OCI-LY1 (cell line): ENCODE measurements at regions not wholly inside any gene's neighbourhood (a gene's known extent, or its start where the extent isn't known, plus 50 kb on each side); places are given as distances from the start of the nearest gene placed in this dataset.

Source experiments
- H2AFZ ChIP-seq: fragments of 200-600 bp; sonication (generic), shearing (Covaris generic); 2 replicates; pipeline ENCODE4 v1.6.0; 2014; ENCODE audit warnings: antibody characterized with exemption, mild to moderate bottlenecking, low read length
- H3F3A ChIP-seq: fragments of 200-600 bp; sonication (generic), shearing (Covaris generic); 2 replicates; pipeline ENCODE4 v1.6.0; 2014; ENCODE audit warnings: mild to moderate bottlenecking, antibody characterized with exemption, low read length, moderate library complexity; ENCODE audit not compliant: insufficient read depth
- H3K27ac ChIP-seq: fragments of 200-600 bp; sonication (generic); 2 replicates; pipeline ENCODE4 v1.5.1; 2014; ENCODE audit warnings: low read length, mixed run types, mild to moderate bottlenecking, low read depth; ENCODE audit not compliant: poor library complexity, severe bottlenecking
- H3K27me3 ChIP-seq: fragments of 200-600 bp; sonication (generic); 2 replicates; pipeline ENCODE4 v1.6.0; 2014; ENCODE audit warnings: antibody characterized with exemption, mild to moderate bottlenecking, low read length, moderate library complexity; ENCODE audit not compliant: insufficient read depth
- H3K36me3 ChIP-seq: fragments of 200-600 bp; sonication (generic); 2 replicates; pipeline ENCODE4 v1.6.1; 2014; ENCODE audit warnings: mild to moderate bottlenecking, antibody characterized with exemption, low read length, moderate library complexity, mixed read lengths; ENCODE audit not compliant: insufficient read depth
- H3K4me1 ChIP-seq: fragments of 200-600 bp; sonication (generic); 2 replicates; pipeline ENCODE4 v1.5.1; 2014; ENCODE audit warnings: mild to moderate bottlenecking, low read length, moderate library complexity; ENCODE audit not compliant: insufficient read depth, severe bottlenecking
- H3K4me2 ChIP-seq: fragments of 200-600 bp; sonication (generic), shearing (Covaris generic); 2 replicates; pipeline ENCODE4 v1.6.1; 2014; ENCODE audit warnings: low read length
- H3K4me3 ChIP-seq: fragments of 200-600 bp; sonication (generic); 2 replicates; pipeline ENCODE4 v1.5.1; 2014; ENCODE audit warnings: low read length, low read depth, mild to moderate bottlenecking, mixed read lengths; ENCODE audit not compliant: poor library complexity, severe bottlenecking
- H3K79me2 ChIP-seq: fragments of 200-600 bp; shearing (Covaris generic); 2 replicates; pipeline ENCODE4 v1.6.1; 2016; ENCODE audit warnings: mixed run types, low read length, mixed read lengths; ENCODE audit not compliant: insufficient read depth
- H3K9ac ChIP-seq: fragments of 200-600 bp; sonication (generic), shearing (Covaris generic); 2 replicates; pipeline ENCODE4 v1.6.1; 2014; ENCODE audit warnings: mild to moderate bottlenecking, low read length, mixed read lengths
- H3K9me2 ChIP-seq: fragments of 200-600 bp; sonication (generic), shearing (Covaris generic); 2 replicates; pipeline ENCODE4 v1.6.1; 2014; ENCODE audit warnings: low read depth, mild to moderate bottlenecking, low read length, mixed read lengths
- H3K9me3 ChIP-seq: fragments of 200-600 bp; shearing (Covaris generic); 2 replicates; pipeline ENCODE4 v1.6.1; 2014; ENCODE audit warnings: low read length, mixed read lengths
- H4K20me1 ChIP-seq: fragments of 200-600 bp; sonication (generic), shearing (Covaris generic); 2 replicates; pipeline ENCODE4 v1.6.0; 2016; ENCODE audit warnings: mild to moderate bottlenecking, low read length; ENCODE audit not compliant: insufficient read depth
- CTCF ChIP-seq: fragments of 200-600 bp; sonication (generic), shearing (Covaris generic); IDR thresholded peaks from 2 replicates; pipeline ENCODE4 v1.5.1; 2017; ENCODE audit warnings: mild to moderate bottlenecking, antibody characterized with exemption, low read length, moderate library complexity, mixed read lengths
- EZH2 ChIP-seq: fragments of 200-600 bp; sonication (generic), shearing (Covaris generic); IDR thresholded peaks from 2 replicates; pipeline ENCODE4 v1.8.0; 2017; ENCODE audit warnings: borderline replicate concordance, mixed run types, mild to moderate bottlenecking, antibody characterized with exemption, low read length, moderate library complexity, mixed read lengths

DNA sequence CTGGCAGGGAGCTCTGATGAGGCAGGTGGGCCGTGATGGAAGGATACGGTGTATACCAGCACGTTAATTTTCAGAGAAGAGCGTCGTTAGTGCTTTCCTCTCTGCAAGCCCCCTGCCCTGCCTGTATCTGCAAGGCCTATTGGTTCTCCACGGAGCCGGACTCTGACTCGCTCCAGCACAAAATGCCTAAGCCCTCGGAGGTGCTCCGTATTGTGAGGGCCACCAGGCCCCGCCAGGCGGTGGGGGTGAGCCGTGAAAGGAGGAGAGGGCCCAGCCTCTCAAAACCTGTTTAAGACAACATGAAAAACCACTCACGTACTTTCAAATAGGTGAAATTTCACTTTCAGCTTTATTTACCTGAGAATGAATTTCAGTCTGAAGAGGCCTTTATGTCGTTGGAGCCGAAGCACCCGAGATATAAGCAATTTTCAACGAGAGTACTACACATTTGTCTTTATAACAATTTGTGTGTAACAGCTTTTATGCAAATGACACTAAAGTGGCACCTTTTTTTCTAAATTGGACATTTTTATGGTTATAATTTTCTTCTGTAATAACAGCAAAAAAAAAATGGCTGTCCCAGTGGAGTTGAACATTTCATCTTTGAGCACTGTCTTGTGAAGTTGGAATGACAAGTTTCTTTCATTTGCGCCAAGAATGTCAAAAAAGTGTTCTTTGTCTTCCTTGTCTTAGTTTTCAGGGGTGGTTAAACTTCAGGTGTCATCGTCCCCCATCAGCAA is 749.5 kb downstream of the VRK1 start:
- Histone ChIP-seq H3K9ac (no peak overlapping the region), H2AFZ (no peak overlapping the region), H3K36me3 (no peaks in the 10 kb centered on the region), H3F3A (no peaks in the 10 kb centered on the region), H3K27ac (no peak overlapping the region), H3K4me3 (no peak overlapping the region), H3K4me2 (no peak overlapping the region), H3K79me2 (no peaks in the 10 kb centered on the region), H4K20me1 (no peaks in the 10 kb centered on the region), H3K9me2 (no peaks in the 10 kb centered on the region), H3K9me3 (no peaks in the 10 kb centered on the region), H3K4me1 (no peaks in the 10 kb centered on the region), H3K27me3 (no peaks in the 10 kb centered on the region)
- no peak for TF ChIP-seq EZH2
- TF ChIP-seq CTCF = no peak

- Histone ChIP-seq H3K9me3 (no peaks in the 10 kb centered on the region), H3F3A (no peaks in the 10 kb centered on the region), H3K9me2 (no peaks in the 10 kb centered on the region), H3K27me3 (no peaks in the 10 kb centered on the region; the same call in 1 of the 2 replicates), H3K27ac (no peak overlapping the region), H3K36me3 (no peaks in the 10 kb centered on the region), H3K4me3 (no peak overlapping the region), H4K20me1 (no peaks in the 10 kb centered on the region), H3K4me2 (no peak overlapping the region), H3K9ac (no peak overlapping the region), H3K79me2 (no peaks in the 10 kb centered on the region), H2AFZ (no peak overlapping the region), H3K4me1 (no peaks in the 10 kb centered on the region)
- TF ChIP-seq EZH2 (no peak), CTCF (no peak)
These were observed 753.3 kb downstream of the VRK1 start for GRCh38 chr14:97550463-97550862.

- TF ChIP-seq EZH2 = no peak
- no peak for TF ChIP-seq CTCF
- H4K20me1 ChIP-seq = no peaks in the 10 kb centered on the region
These were observed 757.4 kb downstream of the VRK1 start for GRCh38 chr14:97554597-97554996.

More at GRCh38 chr14:97554597-97554996, 757.4 kb downstream of the VRK1 start:
- Histone ChIP-seq H3K79me2 (no peaks in the 10 kb centered on the region), H3K9me2 (no peaks in the 10 kb centered on the region), H3K4me3 (no peak overlapping the region), H3F3A (no peaks in the 10 kb centered on the region), H3K9me3 (no peaks in the 10 kb centered on the region), H3K27ac (no peak overlapping the region), H3K4me2 (no peak overlapping the region), H3K27me3 (no peaks in the 10 kb centered on the region; the same call in 1 of the 2 replicates), H3K9ac (no peak overlapping the region), H3K4me1 (no peaks in the 10 kb centered on the region), H3K36me3 (no peaks in the 10 kb centered on the region), H2AFZ (no peak overlapping the region)
